ENCODE measurements at regions not wholly inside any gene's neighbourhood (a gene's known extent, or its start where the extent isn't known, plus 50 kb on each side); places are given as distances from the start of the nearest gene placed in this dataset.
"Not testable (repeated sequence)": the region's sequence is repeated elsewhere in the genome, so short reads cannot be mapped to it uniquely, and the experiment has no call there.

- peak in 1 of 3 donors; percentile 8 for DNase-seq
Observed at GRCh38 chr10:8393531-8393930, 339.0 kb downstream of the GATA3 start.

GRCh38 chr10:8396675-8397074 is 342.2 kb downstream of the GATA3 start:
- DNase-seq = no peak

DNA sequence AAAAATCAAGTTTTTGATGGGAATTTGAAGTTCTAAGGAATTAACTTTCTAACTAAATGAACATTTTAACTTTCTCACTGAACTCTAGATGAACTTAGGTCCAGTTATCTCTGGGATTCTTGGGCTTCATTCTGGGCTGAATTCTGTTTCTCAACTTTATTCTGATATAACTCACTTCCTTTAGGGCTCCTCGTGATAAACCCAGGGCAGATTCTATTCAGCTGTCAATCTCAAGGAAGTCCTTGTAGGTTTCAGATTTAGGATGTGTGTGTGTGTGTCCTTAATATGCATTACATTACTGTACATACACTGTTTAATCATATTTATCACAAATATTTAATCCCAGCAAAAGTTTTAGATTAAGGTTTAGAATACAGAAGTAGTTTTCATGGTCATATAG is 344.3 kb downstream of the GATA3 start:
- no peak for DNase-seq

DNA sequence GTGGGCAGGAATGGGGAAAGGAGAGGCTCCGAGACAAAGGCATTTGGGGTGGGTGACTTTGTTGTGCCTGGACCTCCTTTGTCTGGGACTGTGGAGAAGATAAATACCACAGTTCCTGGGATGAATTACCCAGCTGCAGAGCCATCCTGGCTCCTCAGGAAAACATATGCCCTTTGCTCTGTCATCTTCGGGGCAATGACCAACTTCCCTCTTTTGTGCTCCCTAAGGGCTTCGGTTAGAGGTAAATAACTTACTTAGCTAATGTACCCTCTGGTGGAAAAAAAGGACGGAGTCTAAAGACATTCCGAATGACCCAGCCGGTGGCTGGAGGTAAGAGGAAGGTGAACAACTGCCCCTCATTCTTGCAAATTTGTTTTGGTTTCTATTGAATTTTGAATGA is 345.7 kb downstream of the GATA3 start:
- DNase-seq = no peak

DNA sequence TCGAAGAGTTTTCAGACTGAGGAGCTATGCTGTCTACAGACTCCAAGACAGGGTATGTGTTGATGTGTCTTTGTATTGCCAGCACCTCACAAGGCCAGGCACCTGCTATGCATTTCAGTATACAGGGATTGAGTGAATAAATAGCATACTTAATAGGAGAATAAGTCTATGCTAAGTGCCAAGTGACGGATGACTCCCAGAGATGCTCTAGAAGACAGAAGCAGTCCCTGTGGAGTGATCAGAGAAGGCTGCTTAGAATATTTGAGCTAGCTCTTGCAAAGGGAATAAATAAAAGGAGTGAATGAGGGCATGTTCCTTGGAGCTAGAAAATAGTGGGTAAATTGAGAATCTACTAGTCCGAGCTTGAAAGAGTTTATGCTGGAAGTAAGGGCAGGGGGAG is 346.4 kb downstream of the GATA3 start:
- no peak for DNase-seq

GRCh38 chr10:8401531-8401930 is 347.0 kb downstream of the GATA3 start:
- no peak for DNase-seq

DNA sequence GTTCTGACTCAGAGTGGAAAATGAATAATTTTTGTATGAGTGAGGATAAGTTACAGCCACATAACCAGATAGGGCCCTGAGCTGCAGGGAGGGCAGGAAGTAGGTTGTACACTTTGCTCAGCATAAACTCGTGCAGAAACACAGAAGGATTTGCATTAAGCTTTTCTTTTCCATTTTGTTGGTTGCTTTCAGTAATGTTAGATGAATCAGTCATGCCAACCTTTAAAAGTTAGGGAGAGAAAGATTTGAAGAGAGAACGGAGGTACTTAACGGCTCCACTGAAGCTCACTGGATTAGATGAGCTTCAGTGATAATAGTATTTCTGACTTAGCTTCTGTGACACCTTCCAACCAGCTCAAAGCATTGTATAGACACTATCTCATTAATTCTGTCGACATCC is 348.1 kb downstream of the GATA3 start:
- no peak for DNase-seq

- DNase-seq = no peak
Observed at GRCh38 chr10:8403711-8404371, 349.4 kb downstream of the GATA3 start.

- DNase-seq = no peak
Observed at GRCh38 chr10:8404721-8405120, 350.2 kb downstream of the GATA3 start.

GRCh38 chr10:8405596-8405995 is 351.1 kb downstream of the GATA3 start:
- no peak for DNase-seq

DNA sequence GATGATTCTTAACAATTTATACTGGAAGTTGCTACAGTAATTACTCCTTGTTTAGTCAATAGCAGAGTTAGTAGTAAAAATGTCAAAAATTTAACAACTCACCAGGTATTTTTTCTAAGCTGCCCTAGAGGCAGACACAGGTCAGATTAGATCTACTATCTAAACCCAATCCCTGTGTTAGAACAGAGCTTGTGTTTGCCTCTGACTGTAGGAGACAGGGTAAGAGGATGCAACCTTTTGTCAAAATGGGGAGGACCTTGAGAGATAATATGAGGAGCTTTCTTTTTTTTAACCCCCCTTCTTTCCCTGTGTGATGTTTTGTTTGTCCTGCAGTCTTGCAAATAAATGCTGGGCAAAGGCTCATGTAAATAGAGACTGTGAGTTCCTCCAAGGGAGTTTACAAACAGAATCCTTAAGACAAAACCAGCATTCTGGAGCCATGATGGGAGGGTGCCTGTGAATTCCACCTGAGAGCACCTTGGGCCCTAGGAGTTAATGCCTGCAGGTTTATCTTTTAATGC is 353.1 kb downstream of the GATA3 start:
- no peak for DNase-seq

GRCh38 chr10:8410506-8410905 is 356.0 kb downstream of the GATA3 start:
- DNase-seq = no peak

DNA sequence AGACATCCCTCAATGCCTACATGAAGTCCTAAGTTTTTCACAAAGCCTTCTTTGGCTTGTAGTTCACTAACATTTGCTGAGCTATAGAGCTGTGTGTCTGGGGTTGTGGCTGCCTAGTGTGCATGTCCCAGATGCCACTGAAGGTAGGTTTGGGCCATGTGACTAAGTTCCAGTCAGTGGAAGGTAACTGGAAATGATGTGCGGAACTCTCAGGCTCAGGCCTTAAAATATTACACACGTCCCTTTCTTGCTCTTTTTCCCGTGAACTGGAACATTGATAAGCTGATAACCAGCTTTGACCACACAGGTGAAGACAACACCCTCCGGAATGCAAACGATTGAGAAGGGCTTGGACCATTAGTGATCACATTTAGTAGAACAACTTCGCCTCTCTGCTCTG is 358.1 kb downstream of the GATA3 start:
- DNase-seq = no peak

DNA sequence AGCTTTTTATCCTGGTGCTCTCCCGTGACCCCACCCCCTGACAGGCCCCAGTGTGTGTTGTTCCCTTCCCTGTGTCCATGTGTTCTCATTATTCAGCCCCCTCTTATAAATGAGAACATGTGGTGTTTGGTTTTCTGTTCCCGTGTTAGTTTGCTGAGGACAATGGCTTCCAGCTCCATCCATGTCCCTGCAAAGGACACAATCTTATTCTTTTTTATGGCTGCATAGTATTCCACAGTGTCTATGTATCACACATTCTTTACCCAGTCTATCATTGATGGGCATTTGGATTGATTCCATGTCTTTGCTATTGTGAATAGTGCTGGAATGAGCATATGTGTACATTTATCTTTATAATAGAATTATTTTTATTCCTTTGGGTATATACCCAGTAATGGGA is 360.5 kb downstream of the GATA3 start:
- DNase-seq = not testable (repeated sequence)

- DNase-seq = peak in 1 of 3 donors; percentile 2
Observed at GRCh38 chr10:8416192-8416701, 361.8 kb downstream of the GATA3 start.

- DNase-seq = peak in 1 of 3 donors; percentile 17
Observed at GRCh38 chr10:8416760-8417159, 362.3 kb downstream of the GATA3 start.

- peak; percentile 39 to 49 (median 46) for DNase-seq
Observed at GRCh38 chr10:8417631-8418030, 363.1 kb downstream of the GATA3 start.

DNA sequence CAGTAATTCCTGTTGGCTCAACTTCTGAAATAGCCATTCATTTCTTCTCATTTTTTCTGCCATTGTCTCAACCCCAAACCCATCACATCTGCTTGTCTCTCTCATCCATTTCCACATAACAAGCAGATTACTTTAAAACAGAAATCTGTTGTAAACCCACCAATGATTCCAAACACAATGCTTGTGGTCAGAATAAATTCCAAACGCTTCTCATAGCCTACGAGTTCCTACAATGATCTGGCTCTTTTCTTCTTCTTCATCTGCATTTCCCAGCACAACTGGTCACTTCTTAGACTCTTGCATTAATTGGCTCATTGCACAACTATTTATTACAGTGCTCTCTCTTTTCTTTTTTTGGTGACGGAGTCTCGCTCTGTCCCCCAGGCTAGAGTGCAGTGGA is 364.1 kb downstream of the GATA3 start:
- DNase-seq = no peak

- no peak for DNase-seq
Observed at GRCh38 chr10:8420182-8420581, 365.7 kb downstream of the GATA3 start.

DNA sequence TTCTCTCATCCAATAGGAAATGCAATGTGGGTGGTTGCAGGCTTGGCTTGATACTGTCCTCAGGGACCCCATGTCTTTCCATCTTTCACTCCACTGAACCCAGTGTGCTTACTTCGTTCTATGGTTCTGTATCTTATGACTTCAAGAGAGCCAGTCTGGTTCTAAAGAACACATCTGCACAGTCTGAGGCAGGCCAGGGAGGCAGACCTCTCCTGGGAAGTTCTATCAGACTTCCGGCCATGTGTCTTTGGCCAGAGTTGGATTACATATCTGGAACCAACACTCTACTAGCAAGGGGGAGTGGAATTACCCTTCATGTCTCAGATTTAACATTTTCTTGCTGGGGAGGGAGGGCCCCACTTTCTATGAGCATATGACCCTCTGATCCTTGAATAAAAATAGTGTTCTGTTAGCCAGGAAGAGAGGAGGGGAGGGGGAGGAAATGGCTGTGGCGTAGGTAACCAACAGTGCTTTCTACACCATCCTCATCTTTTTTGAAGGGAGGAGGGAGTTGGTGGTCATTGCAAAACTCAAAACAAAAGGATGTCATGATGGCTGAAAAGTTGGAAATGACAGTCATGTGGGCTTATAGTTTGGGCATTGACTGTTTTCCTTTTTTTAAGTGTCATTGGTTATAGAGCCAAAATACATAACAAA is 370.2 kb downstream of the GATA3 start:
- DNase-seq = no peak

GRCh38 chr10:8428654-8429053 is 374.2 kb downstream of the GATA3 start:
- no peak for DNase-seq

DNA sequence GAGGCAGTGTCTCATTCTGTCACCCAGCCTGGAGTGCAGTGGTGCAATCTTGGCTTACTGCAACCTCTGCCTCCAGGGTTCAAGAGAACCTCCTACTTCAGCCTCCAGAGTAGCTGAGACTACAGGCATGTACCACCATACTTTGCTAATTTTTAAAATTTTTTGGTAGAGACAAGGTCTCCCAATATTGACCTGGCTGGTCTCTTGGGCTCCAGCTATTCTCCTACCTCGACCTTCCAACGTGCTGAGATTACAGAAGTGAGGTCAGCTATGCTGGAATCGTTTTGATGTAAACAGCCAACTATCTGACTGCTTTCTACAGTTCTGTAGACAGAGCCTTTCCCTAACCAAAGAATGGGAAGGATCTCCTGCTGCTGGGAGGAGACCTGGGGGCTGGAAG is 375.8 kb downstream of the GATA3 start:
- no peak for DNase-seq

DNA sequence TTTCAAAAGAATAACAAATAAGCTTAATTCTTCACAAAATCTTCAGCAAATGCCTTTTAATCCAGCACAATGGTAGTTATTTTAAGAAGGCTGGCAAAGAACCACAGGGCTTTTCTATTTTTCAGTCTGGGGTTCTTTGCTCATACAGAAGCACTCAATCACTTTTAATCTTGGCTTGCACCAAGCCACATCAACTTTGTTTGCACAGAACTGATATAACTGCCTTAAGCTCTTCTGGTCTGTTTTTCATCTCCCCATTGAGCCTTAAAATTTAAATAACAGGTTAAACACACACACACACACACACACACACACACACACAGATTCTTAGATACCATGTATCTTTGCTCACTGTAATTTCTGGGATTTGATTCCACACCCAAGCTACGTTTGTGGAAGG is 377.0 kb downstream of the GATA3 start:
- DNase-seq = no peak
